Panc1 (cell line): ENCODE measurements at regions not wholly inside any gene's neighbourhood (a gene's known extent, or its start where the extent isn't known, plus 50 kb on each side); places are given as distances from the start of the nearest gene placed in this dataset.

ENCODE experiments used
- ATAC-seq: fragments of 200-7000 bp; cut with Tn5 transposase; 2 replicates; pipeline ENCODE4 v1.9.1; 2020; ENCODE audit warnings: mild to moderate bottlenecking, moderate library complexity
- BruUV-seq: library from RNA; stranded (reverse); fragments of 400-500 nt; replicated peaks from 2 replicates; lab custom pipeline; 2021; lab: Mats Ljungman, UMichigan
- CTCF ChIA-PET: fragments of 300-600 bp; sonication (Branson Sonifier 250); formaldehyde crosslinking; loops from one replicate; lab custom pipeline; 2022; ENCODE audit warnings: antibody characterized with exemption; lab: Charles Lee
- POLR2A ChIA-PET: fragments of 300-600 bp; sonication (Branson Sonifier 250); formaldehyde crosslinking; loops from one replicate; lab custom pipeline; 2022; ENCODE audit warnings: antibody characterized with exemption; lab: Charles Lee
- DNase-seq: peaks from one replicate; pipeline ENCODE4 v3.0.0-alpha.2; 2010; ENCODE audit warnings: low read depth, low spot score
- H3K27ac ChIP-seq: 2 replicates; pipeline ENCODE4 v1.5.1; 2011; ENCODE audit warnings: mild to moderate bottlenecking, low read length, inconsistent platforms
- H3K27me3 ChIP-seq: fragments of 200-500 bp; sonication (Bioruptor generic); 2 replicates; pipeline ENCODE4 v1.6.0; 2014; ENCODE audit warnings: low read length, inconsistent platforms; ENCODE audit not compliant: control insufficient read depth, insufficient read depth
- H3K36me3 ChIP-seq: fragments of 200-500 bp; sonication (Bioruptor generic); 2 replicates; pipeline ENCODE4 v1.5.1; 2014; ENCODE audit warnings: inconsistent platforms, mild to moderate bottlenecking, low read length, moderate library complexity; ENCODE audit not compliant: control insufficient read depth, insufficient read depth
- H3K4me1 ChIP-seq: 2 replicates; pipeline ENCODE4 v1.5.1; 2011; ENCODE audit warnings: inconsistent platforms, mild to moderate bottlenecking, low read length, moderate library complexity; ENCODE audit not compliant: control insufficient read depth, insufficient read depth
- H3K4me3 ChIP-seq, 2 experiments: 2 replicates each; pipeline ENCODE4 v1.5.1; 2011 to 2012; ENCODE audit warnings: low read depth in 2 of 2, low read length in 2 of 2, mild to moderate bottlenecking in 2 of 2, inconsistent platforms in 1 of 2, moderate library complexity in 1 of 2
- H3K9me3 ChIP-seq: fragments of 200-500 bp; sonication (Bioruptor generic); 2 replicates; pipeline ENCODE4 v1.5.1; 2014; ENCODE audit warnings: low read depth, mild to moderate bottlenecking, inconsistent platforms, low read length, moderate library complexity; ENCODE audit not compliant: control insufficient read depth, insufficient read depth
- CTCF ChIP-seq: fragments of 450-650 bp; IDR thresholded peaks from 2 replicates; pipeline ENCODE4 v1.5.1; 2017; ENCODE audit warnings: mild to moderate bottlenecking
- POLR2AphosphoS5 ChIP-seq: IDR thresholded peaks from 2 replicates; pipeline ENCODE4 v1.6.1; 2012; ENCODE audit warnings: mild to moderate bottlenecking, low read depth, low read length, moderate library complexity
- REST ChIP-seq, 2 experiments: IDR thresholded peaks; 2 replicates each; pipeline ENCODE4 v1.6.1; 2011 to 2012; ENCODE audit warnings: low read depth in 2 of 2, control low read depth in 1 of 2, low read length in 1 of 2, mild to moderate bottlenecking in 1 of 2, moderate library complexity in 1 of 2; ENCODE audit not compliant: insufficient read depth in 1 of 2
- SIN3A ChIP-seq: IDR thresholded peaks from 2 replicates; pipeline ENCODE4 v1.6.1; 2012; ENCODE audit warnings: low read depth, mild to moderate bottlenecking, low read length, moderate library complexity, borderline replicate concordance; ENCODE audit not compliant: insufficient read depth
- TCF7L2 ChIP-seq: IDR thresholded peaks from 2 replicates; pipeline ENCODE4 v1.6.1; 2011; ENCODE audit warnings: mild to moderate bottlenecking, low read depth, low read length, inconsistent platforms
- in situ Hi-C: cut with HindIII; loops from 2 replicates; pipeline ENCODE4 v1.10.0; 2016; ENCODE audit warnings: low sequenced_read_pairs, low pct_unique_long_range_greater_than_20kb
- intact Hi-C: fragments of 100-400 bp; cut with micrococcal nuclease; formaldehyde crosslinking; loops from one replicate; pipeline ENCODE4 v1.10.0; 2022; ENCODE audit not compliant: unreplicated experiment

- ATAC-seq = no peak
- DNase-seq = no peak
- POLR2A ChIA-PET = no interaction called here
- H3K4me1 ChIP-seq = no peaks in the 10 kb centered on the region
- in situ Hi-C loops = no loop called here
- intact Hi-C loops = loop anchor here (10.0 kb wide), 1 partner anchor 161 kb away; no protein-coding TSS in a partner anchor
- BruUV-seq = no TSS peak
- CTCF ChIA-PET = no interaction called here
- no peak overlapping the region for H3K4me3 ChIP-seq
- H3K9me3 ChIP-seq = no peaks in the 10 kb centered on the region
- no peaks in the 10 kb centered on the region for H3K27me3 ChIP-seq
- H3K27ac ChIP-seq = no peak overlapping the region
- TF ChIP-seq REST (IDR thresholded peaks at IDR 0.05; ENCODE audit: insufficient read depth in 1 of 2, low read depth in 2 of 2, low read length in 1 of 2) (no peak), SIN3A (no peak), POLR2AphosphoS5 (no peak), CTCF (no peak), TCF7L2 (no peak)
- no peaks in the 10 kb centered on the region for H3K36me3 ChIP-seq
Measured at GRCh38 chr15:92524161-92524560, 130.5 kb downstream of the ST8SIA2 start.

GRCh38 chr15:92523176-92523575, 129.5 kb downstream of the ST8SIA2 start:
- BruUV-seq = no TSS peak
- POLR2A ChIA-PET = no interaction called here
- CTCF ChIA-PET = no interaction called here
- Histone ChIP-seq H3K9me3 (no peaks in the 10 kb centered on the region), H3K36me3 (no peaks in the 10 kb centered on the region), H3K4me3 (no peak overlapping the region), H3K27me3 (no peaks in the 10 kb centered on the region), H3K4me1 (no peaks in the 10 kb centered on the region), H3K27ac (no peak overlapping the region)
- intact Hi-C loops (loop anchor here (10.0 kb wide), 1 partner anchor 162 kb away; no protein-coding TSS in a partner anchor), in situ Hi-C loops (no loop called here)
- 0 out of 2 replicates have a peak, but pooled peaks have one; percentile 2 for TF ChIP-seq CTCF
- no peak for TF ChIP-seq POLR2AphosphoS5
- no peak for TF ChIP-seq TCF7L2
- TF ChIP-seq SIN3A = no peak
- ATAC-seq (no peak), DNase-seq (no peak)
